ENCODE measurements at regions not wholly inside any gene's neighbourhood (a gene's known extent, or its start where the extent isn't known, plus 50 kb on each side); places are given as distances from the start of the nearest gene placed in this dataset.

- Histone ChIP-seq H3K36me3 (no peaks in the 10 kb centered on the region), H3K9me3 (no peaks in the 10 kb centered on the region), H3K4me1 (peaks cover 0 to 7% (median 2%) of the 10 kb centered on the region in 4 donors), H3K27ac (replicated peaks in 1 of 4) (no peak overlapping the region), H3K27me3 (peaks cover 0 to 23% (median 0%) of the 10 kb centered on the region in 4 donors), H3K4me3 (no peak overlapping the region)
- TF ChIP-seq EP300 (IDR thresholded peaks at IDR 0.05) (no peak), POLR2AphosphoS5 (IDR thresholded peaks at IDR 0.05) (no peak), CTCF (IDR thresholded peaks at IDR 0.05) (no peak), POLR2A (IDR thresholded peaks at IDR 0.05; ENCODE audit: low read depth) (no peak)
- intact Hi-C loops (cut with DNase I), result no loop called here
- 100% methylated on average over 2 of the region's 10 CpGs for WGBS
- DNase-seq (ENCODE audit: extremely low spot score), result no peak
These were observed 52.1 kb upstream of the TNRC6C start for GRCh38 chr17:77906377-77906871.

- Histone ChIP-seq H3K9me3 (no peaks in the 10 kb centered on the region), H3K27ac (replicated peaks in 1 of 4) (no peak overlapping the region), H3K36me3 (no peaks in the 10 kb centered on the region), H3K27me3 (peaks cover 0 to 23% (median 0%) of the 10 kb centered on the region in 4 donors), H3K4me3 (no peak overlapping the region), H3K4me1 (peaks cover 0 to 7% (median 2%) of the 10 kb centered on the region in 4 donors)
- no peak for DNase-seq (ENCODE audit: extremely low spot score)
- intact Hi-C loops (cut with DNase I), result no loop called here
- 90% methylated on average over 23 of the region's 23 CpGs for WGBS
- no peak for TF ChIP-seq POLR2A (IDR thresholded peaks at IDR 0.05; ENCODE audit: low read depth)
- TF ChIP-seq POLR2AphosphoS5 (IDR thresholded peaks at IDR 0.05), result no peak
- TF ChIP-seq EP300 (IDR thresholded peaks at IDR 0.05), result no peak
- no peak for TF ChIP-seq CTCF (IDR thresholded peaks at IDR 0.05)
These were observed 50.7 kb upstream of the TNRC6C start for GRCh38 chr17:77907497-77908461.

- intact Hi-C loops (cut with DNase I), result no loop called here
- H3K36me3 ChIP-seq, result no peaks in the 10 kb centered on the region
- no peak overlapping the region for H3K4me3 ChIP-seq
- no peak for TF ChIP-seq POLR2A (IDR thresholded peaks at IDR 0.05; ENCODE audit: low read depth)
- no peak for TF ChIP-seq POLR2AphosphoS5 (IDR thresholded peaks at IDR 0.05)
- TF ChIP-seq EP300 (IDR thresholded peaks at IDR 0.05), result no peak
- no peak for TF ChIP-seq CTCF (IDR thresholded peaks at IDR 0.05)
- DNase-seq (ENCODE audit: extremely low spot score), result no peak
- no peaks in the 10 kb centered on the region for H3K9me3 ChIP-seq
- peaks cover 0 to 25% (median 0%) of the 10 kb centered on the region in 4 donors for H3K27me3 ChIP-seq
- no peak overlapping the region for H3K27ac ChIP-seq (replicated peaks in 1 of 4)
- H3K4me1 ChIP-seq, result peaks cover 0 to 7% (median 2%) of the 10 kb centered on the region in 4 donors
- 96% methylated on average over 4 of the region's 4 CpGs for WGBS
These were observed 50.0 kb upstream of the TNRC6C start for GRCh38 chr17:77908501-77908900.

Small RNAs in the stretch of these regions (small RNA-seq; reads per million reads assigned to genes)
- gene MIR4316, result 0 reads per million in 3 donors
- gene RF00019, result 0 reads per million in 3 donors
